Fibroblast of lung (primary cell): ENCODE measurements at regions not wholly inside any gene's neighbourhood (a gene's known extent, or its start where the extent isn't known, plus 50 kb on each side); places are given as distances from the start of the nearest gene placed in this dataset.

Experiments used
- CTCF ChIP-seq, 2 donors: IDR thresholded peaks in 1 of 2; conservative IDR thresholded peaks in 1 of 2; 1 replicate in 1 of 2; 2 replicates in 1 of 2; pipeline ENCODE4 v1.5.1; 2011 to 2012; ENCODE audit warnings: low read length in 2 of 2, control low read depth in 1 of 2, inconsistent platforms in 1 of 2, low read depth in 1 of 2, mild to moderate bottlenecking in 1 of 2
- EZH2 ChIP-seq: IDR thresholded peaks from 2 replicates; pipeline ENCODE4 v1.5.1; 2012; ENCODE audit warnings: low read length, control low read depth, mild to moderate bottlenecking; ENCODE audit errors: missing control alignments

- TF ChIP-seq CTCF (conservative IDR thresholded peaks at IDR 0.05 in 1 of 2, IDR thresholded peaks at IDR 0.05 in 1 of 2; ENCODE audit: low read depth in 1 of 2, low read length in 2 of 2), result no peak
- TF ChIP-seq EZH2, result no peak
Measured at GRCh38 chr1:187680823-187681222, 852.1 kb downstream of the PLA2G4A start.
